Esophagus squamous epithelium (tissue), 5 donors: ENCODE measurements at regions not wholly inside any gene's neighbourhood (a gene's known extent, or its start where the extent isn't known, plus 50 kb on each side); places are given as distances from the start of the nearest gene placed in this dataset.

Source experiments
- DNase-seq: peaks from one replicate; lab custom pipeline; 2025; lab: John Stamatoyannopoulos, UW
- H3K27ac ChIP-seq, 4 donors: fragments of 200-600 bp; sonication (generic); one replicate each; pipeline ENCODE4 v1.5.1; 2016 to 2019; ENCODE audit warnings: mild to moderate bottlenecking in 1 of 4
- H3K27me3 ChIP-seq, 4 donors: fragments of 200-600 bp; sonication (generic); 1 replicate in 3 of 4; 2 replicates in 1 of 4; pipeline versions ENCODE4 v1.5.1 to v1.6.0; 2017 to 2021; ENCODE audit warnings: antibody characterized with exemption in 1 of 4
- H3K36me3 ChIP-seq, 3 donors: fragments of 200-600 bp; sonication (generic); one replicate each; pipeline ENCODE4 v1.5.1; 2016 to 2019
- H3K4me1 ChIP-seq, 3 donors: fragments of 200-600 bp; sonication (generic); one replicate each; pipeline ENCODE4 v1.5.1; 2017 to 2019
- H3K4me3 ChIP-seq, 4 donors: fragments of 200-600 bp; sonication (generic); 1 replicate in 3 of 4; 2 replicates in 1 of 4; pipeline ENCODE4 v1.5.1; 2016 to 2019; ENCODE audit warnings: mild to moderate bottlenecking in 2 of 4, moderate library complexity in 1 of 4
- H3K9me3 ChIP-seq, 3 donors: fragments of 200-600 bp; sonication (generic); one replicate each; pipeline ENCODE4 v1.5.1; 2016 to 2019
- POLR2A ChIP-seq, 4 donors: fragments of 450-650 bp; IDR thresholded peaks; one replicate each; pipeline ENCODE4 v1.6.1; 2017; ENCODE audit warnings: antibody characterized with exemption in 4 of 4, mild to moderate bottlenecking in 4 of 4, moderate library complexity in 3 of 4
- WGBS, 2 donors: methylation state at CpG; one replicate each; pipeline ENCODE4 v1.1.5; 2018; 5-methylcytosine and 5-hydroxymethylcytosine counted together
- intact Hi-C: fragments of 100-400 bp; cut with DNase I; formaldehyde crosslinking; loops from one replicate; pipeline ENCODE4 v1.15.0; 2022
- TF ChIP-seq, protein P1 (sequence below), 6 experiments: fragments of 450-650 bp in 4 of 6; fragments of 200-600 bp in 2 of 6; sonication (generic) in 2 of 6; IDR thresholded peaks; one replicate each; pipeline ENCODE4 v1.5.1; 2016 to 2019; ENCODE audit warnings: antibody characterized with exemption in 6 of 6, mild to moderate bottlenecking in 4 of 6, moderate library complexity in 4 of 6
- donor health status: DM: yes; HTN: yes; CAD: no.

DNA sequence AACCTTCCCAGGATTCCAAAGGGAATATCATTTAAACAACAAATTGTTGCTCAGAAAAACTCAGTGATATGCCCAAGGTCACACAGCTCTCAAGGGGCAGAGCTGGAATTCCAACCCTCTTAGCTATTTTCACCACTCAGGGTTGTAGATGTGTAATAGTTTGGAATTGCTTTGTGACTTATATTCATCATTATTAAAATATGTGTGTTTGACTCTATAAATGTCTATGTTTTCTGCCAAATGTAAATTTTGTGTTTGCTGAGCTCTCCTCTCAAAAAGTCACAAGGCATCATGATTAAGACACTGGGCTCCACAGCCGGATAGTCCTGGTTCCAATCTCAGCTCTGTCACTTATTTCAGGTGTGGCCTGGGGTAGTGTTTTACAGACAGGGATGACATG is 407.3 kb downstream of the TMEM135 start:
- Histone ChIP-seq H3K27me3 (no peaks in the 10 kb centered on the region), H3K9me3 (no peaks in the 10 kb centered on the region), H3K27ac (no peak overlapping the region), H3K4me1 (no peaks in the 10 kb centered on the region), H3K36me3 (no peaks in the 10 kb centered on the region), H3K4me3 (no peak overlapping the region)
- intact Hi-C loops, result no loop called here
- no peak for DNase-seq
- 44 to 83% methylated on average over 1 of the region's 1 CpG for WGBS, 2 donors
- TF ChIP-seq, protein P1, sequence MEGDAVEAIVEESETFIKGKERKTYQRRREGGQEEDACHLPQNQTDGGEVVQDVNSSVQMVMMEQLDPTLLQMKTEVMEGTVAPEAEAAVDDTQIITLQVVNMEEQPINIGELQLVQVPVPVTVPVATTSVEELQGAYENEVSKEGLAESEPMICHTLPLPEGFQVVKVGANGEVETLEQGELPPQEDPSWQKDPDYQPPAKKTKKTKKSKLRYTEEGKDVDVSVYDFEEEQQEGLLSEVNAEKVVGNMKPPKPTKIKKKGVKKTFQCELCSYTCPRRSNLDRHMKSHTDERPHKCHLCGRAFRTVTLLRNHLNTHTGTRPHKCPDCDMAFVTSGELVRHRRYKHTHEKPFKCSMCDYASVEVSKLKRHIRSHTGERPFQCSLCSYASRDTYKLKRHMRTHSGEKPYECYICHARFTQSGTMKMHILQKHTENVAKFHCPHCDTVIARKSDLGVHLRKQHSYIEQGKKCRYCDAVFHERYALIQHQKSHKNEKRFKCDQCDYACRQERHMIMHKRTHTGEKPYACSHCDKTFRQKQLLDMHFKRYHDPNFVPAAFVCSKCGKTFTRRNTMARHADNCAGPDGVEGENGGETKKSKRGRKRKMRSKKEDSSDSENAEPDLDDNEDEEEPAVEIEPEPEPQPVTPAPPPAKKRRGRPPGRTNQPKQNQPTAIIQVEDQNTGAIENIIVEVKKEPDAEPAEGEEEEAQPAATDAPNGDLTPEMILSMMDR (IDR thresholded peaks at IDR 0.05), result no peak
- TF ChIP-seq POLR2A (IDR thresholded peaks at IDR 0.05), result no peak

DNA sequence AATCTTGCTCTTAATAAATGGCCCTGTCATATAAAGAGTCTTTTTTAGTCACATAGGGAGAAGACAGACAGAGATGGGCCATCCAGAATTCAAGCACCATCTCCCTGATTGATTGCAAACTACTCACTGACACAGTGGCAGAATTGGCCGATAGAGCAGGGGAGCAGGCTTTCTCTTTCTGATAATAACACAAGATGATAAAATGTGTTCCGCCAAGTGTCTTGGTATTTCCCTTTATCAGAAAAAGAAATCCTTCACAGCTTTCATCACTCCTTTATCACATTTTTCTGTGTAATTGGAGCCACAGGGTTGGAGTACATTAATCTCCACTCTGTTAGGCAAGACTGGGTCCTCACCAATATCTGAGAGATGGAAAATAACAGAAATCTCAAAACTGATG is 406.0 kb downstream of the TMEM135 start:
- H3K9me3 ChIP-seq, result no peaks in the 10 kb centered on the region
- no peak overlapping the region for H3K27ac ChIP-seq
- H3K27me3 ChIP-seq, result no peaks in the 10 kb centered on the region
- no peaks in the 10 kb centered on the region for H3K4me1 ChIP-seq
- TF ChIP-seq, protein P1 (IDR thresholded peaks at IDR 0.05), result no peak
- no peak for TF ChIP-seq POLR2A (IDR thresholded peaks at IDR 0.05)
- no peak for DNase-seq
- WGBS, 2 donors, result 46 to 68% methylated on average over 2 of the region's 2 CpGs
- H3K4me3 ChIP-seq, result no peak overlapping the region
- intact Hi-C loops, result no loop called here
- no peaks in the 10 kb centered on the region for H3K36me3 ChIP-seq

DNA sequence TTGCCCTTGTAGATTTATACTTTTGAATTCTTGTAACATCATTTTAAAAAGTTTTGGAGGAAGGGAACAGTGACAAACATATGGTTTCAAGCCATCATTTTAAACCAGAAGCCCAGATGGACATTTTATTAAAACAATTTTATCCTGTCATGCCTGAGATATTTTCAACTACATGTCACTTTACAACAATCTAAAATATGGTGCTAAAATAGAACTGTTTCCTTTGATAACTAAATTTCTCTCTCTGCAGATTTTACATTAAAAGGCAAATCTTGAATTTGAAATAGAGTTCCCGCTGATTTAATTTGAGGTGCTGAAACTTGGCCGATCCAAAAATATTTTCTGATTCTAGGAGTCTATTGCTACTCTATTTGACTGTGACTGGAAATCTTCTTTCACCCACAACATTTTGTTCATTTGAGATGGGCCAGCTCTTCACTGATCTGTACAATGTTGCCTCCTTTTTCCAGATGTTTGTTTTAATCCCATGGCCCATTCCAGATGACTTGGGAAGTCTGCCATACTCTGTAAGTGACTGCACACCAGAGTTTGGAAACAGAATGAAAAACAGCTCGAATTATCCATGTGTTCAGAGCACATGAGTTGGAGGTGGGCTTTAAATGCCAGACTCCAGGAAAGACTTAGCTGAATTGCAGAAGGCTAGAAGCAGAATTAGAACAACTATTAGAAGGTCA is 402.5 kb downstream of the TMEM135 start:
- WGBS, 2 donors, result 58 to 60% methylated on average over 3 of the region's 3 CpGs
- Histone ChIP-seq H3K4me3 (no peak overlapping the region), H3K27ac (no peak overlapping the region), H3K27me3 (no peaks in the 10 kb centered on the region), H3K4me1 (no peaks in the 10 kb centered on the region), H3K36me3 (no peaks in the 10 kb centered on the region), H3K9me3 (no peaks in the 10 kb centered on the region)
- intact Hi-C loops, result no loop called here
- DNase-seq, result no peak
- TF ChIP-seq, protein P1 (IDR thresholded peaks at IDR 0.05), result no peak
- TF ChIP-seq POLR2A (IDR thresholded peaks at IDR 0.05), result no peak

DNA sequence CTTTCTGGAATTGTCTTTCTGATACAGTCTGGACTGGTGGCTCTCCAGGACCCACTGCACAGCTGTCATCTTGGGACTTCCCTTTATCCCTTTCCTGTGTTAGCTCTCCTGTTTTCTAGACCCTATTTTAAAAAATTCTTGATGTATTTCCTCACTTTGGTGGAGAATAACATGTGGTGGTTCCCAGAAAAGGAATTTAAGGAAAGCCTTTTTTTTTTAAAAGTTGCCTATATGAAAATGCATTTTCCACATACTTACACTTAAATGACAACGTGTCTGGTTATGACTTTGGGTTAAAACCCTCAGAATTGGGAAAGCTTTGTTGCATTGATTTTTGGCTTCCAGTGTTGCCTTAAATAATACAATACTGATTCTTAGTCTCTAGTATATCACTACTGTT is 400.7 kb downstream of the TMEM135 start:
- H3K4me3 ChIP-seq, result no peak overlapping the region
- intact Hi-C loops, result no loop called here
- 64 to 65% methylated on average over 1 of the region's 1 CpG for WGBS, 2 donors

GRCh38 chr11:87437844-87438223 is 400.1 kb downstream of the TMEM135 start:
- TF ChIP-seq, protein P1 (IDR thresholded peaks at IDR 0.05), result no peak
- TF ChIP-seq POLR2A (IDR thresholded peaks at IDR 0.05), result no peak
- intact Hi-C loops, result no loop called here
- Histone ChIP-seq H3K9me3 (no peaks in the 10 kb centered on the region), H3K36me3 (no peaks in the 10 kb centered on the region), H3K4me1 (no peaks in the 10 kb centered on the region), H3K4me3 (no peak overlapping the region), H3K27ac (no peak overlapping the region), H3K27me3 (no peaks in the 10 kb centered on the region)
- no peak for DNase-seq

More for the DNA sequence above, 400.7 kb downstream of the TMEM135 start:
- H3K36me3 ChIP-seq, result no peaks in the 10 kb centered on the region
- H3K27me3 ChIP-seq, result no peaks in the 10 kb centered on the region
- no peaks in the 10 kb centered on the region for H3K4me1 ChIP-seq
- no peak for DNase-seq
- no peaks in the 10 kb centered on the region for H3K9me3 ChIP-seq
- TF ChIP-seq, protein P1 (IDR thresholded peaks at IDR 0.05), result no peak
- no peak for TF ChIP-seq POLR2A (IDR thresholded peaks at IDR 0.05)
- no peak overlapping the region for H3K27ac ChIP-seq
